Tibial nerve (tissue), 4 donors: ENCODE measurements at regions not wholly inside any gene's neighbourhood (a gene's known extent, or its start where the extent isn't known, plus 50 kb on each side); places are given as distances from the start of the nearest gene placed in this dataset.

Experiments used
- DNase-seq, 2 donors: peaks; one replicate each; pipeline ENCODE4 v3.0.0-alpha.2; 2019; ENCODE audit warnings: low spot score in 2 of 2
- H3K27ac ChIP-seq, 4 donors: fragments of 200-600 bp; sonication (generic) in 3 of 4; one replicate each; pipeline ENCODE4 v1.5.1; 2017 to 2019; ENCODE audit warnings: mild to moderate bottlenecking in 1 of 4
- H3K27me3 ChIP-seq, 2 donors: fragments of 200-600 bp; sonication (generic) in 1 of 2; one replicate each; pipeline versions ENCODE4 v1.5.1 to v1.6.0; 2017 to 2019
- H3K36me3 ChIP-seq, 3 donors: fragments of 200-600 bp; sonication (generic); one replicate each; pipeline ENCODE4 v1.5.1; 2018 to 2019
- H3K4me1 ChIP-seq, 4 donors: fragments of 200-600 bp; sonication (generic) in 3 of 4; one replicate each; pipeline ENCODE4 v1.5.1; 2017 to 2019
- H3K4me3 ChIP-seq, 4 donors: fragments of 200-600 bp; sonication (generic) in 3 of 4; one replicate each; pipeline ENCODE4 v1.5.1; 2017 to 2019; ENCODE audit warnings: mild to moderate bottlenecking in 1 of 4, moderate library complexity in 1 of 4
- H3K9me3 ChIP-seq, 4 donors: fragments of 200-600 bp; sonication (generic) in 3 of 4; one replicate each; pipeline ENCODE4 v1.5.1; 2017 to 2019
- EP300 ChIP-seq, 2 donors: sonication (generic); formaldehyde crosslinking; IDR thresholded peaks; one replicate each; pipeline ENCODE4 v1.6.1; 2017; ENCODE audit warnings: antibody characterized with exemption in 2 of 2, mild to moderate bottlenecking in 1 of 2
- POLR2A ChIP-seq, 2 donors: fragments of 450-650 bp; IDR thresholded peaks; one replicate each; pipeline ENCODE4 v1.6.1; 2017; ENCODE audit warnings: antibody characterized with exemption in 2 of 2, mild to moderate bottlenecking in 2 of 2, moderate library complexity in 2 of 2
- WGBS, 2 donors: methylation state at CpG; one replicate each; pipeline ENCODE4 v1.1.5; 2018; 5-methylcytosine and 5-hydroxymethylcytosine counted together
- TF ChIP-seq, protein P1 (sequence below), 5 experiments: fragments of 200-600 bp in 3 of 5; fragments of 450-650 bp in 2 of 5; sonication (generic) in 3 of 5; IDR thresholded peaks; one replicate each; pipeline ENCODE4 v1.5.1; 2016 to 2019; ENCODE audit warnings: antibody characterized with exemption in 5 of 5, mild to moderate bottlenecking in 3 of 5, moderate library complexity in 2 of 5

DNA sequence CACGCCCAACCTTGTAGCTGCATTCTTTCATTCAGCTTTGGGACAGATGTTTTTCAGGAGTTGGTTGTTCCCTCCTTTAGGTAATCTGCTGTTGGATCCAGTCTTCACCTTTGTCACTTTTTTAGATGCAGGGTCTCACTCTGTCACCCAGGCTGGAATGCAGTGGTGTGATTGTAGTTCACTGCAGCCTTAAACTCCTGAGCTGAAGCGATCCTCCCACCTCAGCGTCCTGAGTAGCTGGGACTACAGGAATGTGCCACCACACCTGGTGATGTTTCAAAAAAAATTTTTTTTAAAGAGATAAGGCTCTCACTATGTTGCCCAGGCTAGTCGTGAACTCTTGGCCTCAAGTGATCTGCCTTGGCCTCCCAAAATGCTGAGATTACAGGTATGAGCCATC is 164.3 kb downstream of the KTN1 start:
- H3K4me3 ChIP-seq: no peak overlapping the region
- no peaks in the 10 kb centered on the region for H3K36me3 ChIP-seq
- no peak for DNase-seq
- H3K27me3 ChIP-seq: no peaks in the 10 kb centered on the region
- H3K4me1 ChIP-seq: peaks cover 0 to 29% (median 14%) of the 10 kb centered on the region in 4 donors
- H3K9me3 ChIP-seq: no peaks in the 10 kb centered on the region
- 97 to 99% methylated on average over 4 of the region's 4 CpGs for WGBS, 2 donors
- TF ChIP-seq EP300 (IDR thresholded peaks at IDR 0.05) (no peak), POLR2A (IDR thresholded peaks at IDR 0.05) (no peak)
- TF ChIP-seq, protein P1, sequence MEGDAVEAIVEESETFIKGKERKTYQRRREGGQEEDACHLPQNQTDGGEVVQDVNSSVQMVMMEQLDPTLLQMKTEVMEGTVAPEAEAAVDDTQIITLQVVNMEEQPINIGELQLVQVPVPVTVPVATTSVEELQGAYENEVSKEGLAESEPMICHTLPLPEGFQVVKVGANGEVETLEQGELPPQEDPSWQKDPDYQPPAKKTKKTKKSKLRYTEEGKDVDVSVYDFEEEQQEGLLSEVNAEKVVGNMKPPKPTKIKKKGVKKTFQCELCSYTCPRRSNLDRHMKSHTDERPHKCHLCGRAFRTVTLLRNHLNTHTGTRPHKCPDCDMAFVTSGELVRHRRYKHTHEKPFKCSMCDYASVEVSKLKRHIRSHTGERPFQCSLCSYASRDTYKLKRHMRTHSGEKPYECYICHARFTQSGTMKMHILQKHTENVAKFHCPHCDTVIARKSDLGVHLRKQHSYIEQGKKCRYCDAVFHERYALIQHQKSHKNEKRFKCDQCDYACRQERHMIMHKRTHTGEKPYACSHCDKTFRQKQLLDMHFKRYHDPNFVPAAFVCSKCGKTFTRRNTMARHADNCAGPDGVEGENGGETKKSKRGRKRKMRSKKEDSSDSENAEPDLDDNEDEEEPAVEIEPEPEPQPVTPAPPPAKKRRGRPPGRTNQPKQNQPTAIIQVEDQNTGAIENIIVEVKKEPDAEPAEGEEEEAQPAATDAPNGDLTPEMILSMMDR (IDR thresholded peaks at IDR 0.05): no peak
- no peak overlapping the region for H3K27ac ChIP-seq

DNA sequence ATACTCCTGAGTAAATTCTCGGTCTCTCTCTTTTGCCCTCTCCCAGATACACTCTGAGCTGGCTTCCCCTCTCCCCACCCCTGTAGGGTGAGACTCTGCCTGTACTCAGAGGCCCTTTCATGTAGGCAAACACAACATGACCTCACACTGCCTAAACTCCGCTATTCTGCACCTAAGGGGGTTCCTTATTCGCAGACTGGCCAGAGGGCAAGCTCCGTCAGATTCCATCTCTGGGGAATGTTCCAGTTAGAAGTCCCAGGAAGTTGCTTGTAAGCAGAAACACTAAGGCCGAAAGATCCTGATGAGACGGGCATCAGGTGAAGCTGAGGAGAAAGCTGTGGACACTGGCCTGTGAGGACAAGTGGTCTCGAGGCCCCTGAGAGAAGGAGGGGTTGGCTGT is 165.9 kb downstream of the KTN1 start:
- Histone ChIP-seq H3K4me3 (no peak overlapping the region), H3K4me1 (peaks cover 0 to 16% (median 0%) of the 10 kb centered on the region in 4 donors), H3K9me3 (no peaks in the 10 kb centered on the region), H3K36me3 (no peaks in the 10 kb centered on the region), H3K27me3 (no peaks in the 10 kb centered on the region), H3K27ac (no peak overlapping the region)
- 90 to 92% methylated on average over 7 of the region's 7 CpGs for WGBS, 2 donors
- TF ChIP-seq, protein P1 (IDR thresholded peaks at IDR 0.05): no peak
- TF ChIP-seq POLR2A (IDR thresholded peaks at IDR 0.05): no peak
- TF ChIP-seq EP300 (IDR thresholded peaks at IDR 0.05): no peak
- DNase-seq: no peak

DNA sequence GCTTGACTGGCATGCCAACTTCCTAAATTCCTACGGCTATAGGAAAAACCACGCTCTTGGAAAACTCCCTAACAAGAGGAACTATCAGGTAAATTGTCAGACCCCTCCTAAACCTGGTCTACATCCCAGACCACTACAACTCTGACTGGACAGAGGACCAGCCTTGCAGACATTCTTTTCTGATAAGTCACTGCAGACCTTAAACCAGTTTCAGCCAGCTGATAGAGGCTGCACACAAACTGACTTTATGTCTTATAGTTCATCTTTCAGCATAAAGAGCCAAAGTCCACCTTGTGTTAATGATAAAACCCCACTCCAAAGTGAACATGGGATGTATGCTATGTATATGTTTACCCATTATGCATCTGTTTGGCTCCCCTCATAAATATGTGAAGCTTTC is 166.6 kb downstream of the KTN1 start:
- no peak for TF ChIP-seq POLR2A (IDR thresholded peaks at IDR 0.05)
- TF ChIP-seq, protein P1 (IDR thresholded peaks at IDR 0.05): no peak
- TF ChIP-seq EP300 (IDR thresholded peaks at IDR 0.05): no peak
- no peaks in the 10 kb centered on the region for H3K36me3 ChIP-seq
- no peak overlapping the region for H3K27ac ChIP-seq
- no peak overlapping the region for H3K4me3 ChIP-seq
- 84 to 88% methylated on average over 2 of the region's 2 CpGs for WGBS, 2 donors
- H3K4me1 ChIP-seq: peaks cover 0 to 13% (median 0%) of the 10 kb centered on the region in 4 donors
- no peak for DNase-seq
- H3K9me3 ChIP-seq: no peaks in the 10 kb centered on the region
- no peaks in the 10 kb centered on the region for H3K27me3 ChIP-seq

DNA sequence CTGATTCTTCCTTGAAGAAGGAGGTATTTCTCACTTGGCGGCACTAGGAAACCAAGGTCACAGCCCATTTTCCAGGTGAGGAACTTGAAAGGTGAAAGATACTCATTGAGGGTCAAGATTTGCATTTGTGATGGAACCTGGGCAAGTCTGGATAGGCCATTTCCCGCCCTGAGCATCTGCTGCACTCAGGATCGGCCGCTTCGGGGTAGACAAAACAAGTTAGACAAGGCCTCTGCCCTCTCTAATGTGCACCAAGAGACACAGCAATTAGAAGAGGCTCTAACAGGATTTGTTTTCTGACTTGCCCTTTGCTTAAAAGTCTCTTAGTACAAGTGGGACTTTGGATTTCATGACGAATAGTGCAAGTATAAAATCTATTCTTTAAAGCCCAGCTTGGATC is 167.2 kb downstream of the KTN1 start:
- Histone ChIP-seq H3K4me3 (no peak overlapping the region), H3K27me3 (no peaks in the 10 kb centered on the region), H3K27ac (no peak overlapping the region), H3K4me1 (peaks cover 0 to 13% (median 0%) of the 10 kb centered on the region in 4 donors), H3K9me3 (no peaks in the 10 kb centered on the region), H3K36me3 (no peaks in the 10 kb centered on the region)
- WGBS, 2 donors: 73 to 75% methylated on average over 6 of the region's 6 CpGs
- TF ChIP-seq, protein P1 (IDR thresholded peaks at IDR 0.05): no peak
- TF ChIP-seq POLR2A (IDR thresholded peaks at IDR 0.05) (no peak), EP300 (IDR thresholded peaks at IDR 0.05) (no peak)
- no peak for DNase-seq

DNA sequence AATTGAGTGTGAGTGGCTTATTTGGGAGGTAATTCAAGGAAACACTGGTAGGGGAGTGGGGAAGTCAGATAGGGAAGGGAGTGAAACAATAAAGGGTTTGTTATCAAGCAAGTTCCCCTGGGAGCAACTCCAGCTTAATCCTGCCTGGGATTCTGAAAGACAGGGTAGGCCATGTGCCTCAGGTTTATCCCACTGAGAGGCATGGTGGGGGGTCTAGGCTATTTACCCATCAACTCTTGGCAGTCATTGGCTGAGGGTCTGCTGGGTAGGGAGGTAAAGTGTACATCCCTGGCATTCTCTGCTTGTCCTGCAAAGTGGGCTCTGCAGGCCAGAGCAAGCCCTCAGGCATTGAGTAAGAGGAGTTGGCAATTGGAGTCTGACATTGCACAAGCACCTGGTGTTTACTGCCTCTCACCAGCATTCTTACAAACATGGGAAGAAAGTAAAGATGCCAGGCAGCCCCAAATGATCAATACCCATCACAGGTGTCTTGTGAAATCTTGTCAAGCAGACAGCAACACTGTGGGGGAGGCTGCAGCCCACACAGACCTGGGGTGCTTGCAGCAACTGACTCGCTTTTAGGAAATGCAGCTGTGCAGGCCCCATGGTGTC is 169.3 kb downstream of the KTN1 start:
- H3K4me1 ChIP-seq: peaks cover 0 to 8% (median 0%) of the 10 kb centered on the region in 4 donors
- DNase-seq: no peak
- no peaks in the 10 kb centered on the region for H3K27me3 ChIP-seq
- no peak overlapping the region for H3K4me3 ChIP-seq
- TF ChIP-seq POLR2A (IDR thresholded peaks at IDR 0.05): no peak
- TF ChIP-seq, protein P1 (IDR thresholded peaks at IDR 0.05): no peak
- TF ChIP-seq EP300 (IDR thresholded peaks at IDR 0.05): no peak
- WGBS, 2 donors: 90 to 100% methylated on average over 1 of the region's 1 CpG
- no peaks in the 10 kb centered on the region for H3K9me3 ChIP-seq
- H3K36me3 ChIP-seq: no peaks in the 10 kb centered on the region
- H3K27ac ChIP-seq: no peak overlapping the region
